Astrocyte of the cerebellum (primary cell): ENCODE measurements at regions not wholly inside any gene's neighbourhood (a gene's known extent, or its start where the extent isn't known, plus 50 kb on each side); places are given as distances from the start of the nearest gene placed in this dataset.

ENCODE experiments used
- DNase-seq: peaks from one replicate; pipeline ENCODE4 v3.0.0-alpha.2; 2011; ENCODE audit warnings: low read depth
- H3K4me3 ChIP-seq: 2 replicates; pipeline ENCODE4 v1.5.1; 2011; ENCODE audit warnings: mild to moderate bottlenecking, low read depth, low read length, moderate library complexity
- CTCF ChIP-seq: IDR thresholded peaks from 2 replicates; pipeline ENCODE4 v1.5.1; 2012; ENCODE audit warnings: low read length, low read depth, moderate library complexity, mild to moderate bottlenecking; ENCODE audit errors: missing control alignments
- in situ Hi-C: cut with HindIII; loops from 2 replicates; pipeline ENCODE4 v1.10.0; 2017; ENCODE audit warnings: low sequenced_read_pairs

- no peak for TF ChIP-seq CTCF
- in situ Hi-C loops: no loop called here
- DNase-seq: no peak
- H3K4me3 ChIP-seq: no peak overlapping the region
Observed at GRCh38 chr7:53740971-53741370, 705.5 kb downstream of the POM121L12 start.

- no peak overlapping the region for H3K4me3 ChIP-seq
- in situ Hi-C loops: no loop called here
- no peak for TF ChIP-seq CTCF
- no peak for DNase-seq
Observed at GRCh38 chr7:53743697-53744402, 708.4 kb downstream of the POM121L12 start.

- in situ Hi-C loops: no loop called here
- H3K4me3 ChIP-seq: no peak overlapping the region
- TF ChIP-seq CTCF: no peak
- no peak for DNase-seq
Observed at GRCh38 chr7:53744403-53744760, 708.9 kb downstream of the POM121L12 start.

GRCh38 chr7:53756946-53757345 is 721.5 kb downstream of the POM121L12 start:
- in situ Hi-C loops: no loop called here
- TF ChIP-seq CTCF: no peak
- no peak for DNase-seq
- H3K4me3 ChIP-seq: no peak overlapping the region

GRCh38 chr7:53768186-53768585 is 732.8 kb downstream of the POM121L12 start:
- in situ Hi-C loops: no loop called here
- H3K4me3 ChIP-seq: no peak overlapping the region
- TF ChIP-seq CTCF: no peak
- DNase-seq: no peak

GRCh38 chr7:53771701-53772100 is 736.3 kb downstream of the POM121L12 start:
- no peak overlapping the region for H3K4me3 ChIP-seq
- in situ Hi-C loops: no loop called here
- DNase-seq: no peak
- no peak for TF ChIP-seq CTCF

GRCh38 chr7:53776323-53776722 is 740.9 kb downstream of the POM121L12 start:
- DNase-seq: no peak
- H3K4me3 ChIP-seq: no peak overlapping the region
- in situ Hi-C loops: no loop called here
- no peak for TF ChIP-seq CTCF
